Left ventricle myocardium inferior (tissue), 1 donor: ENCODE measurements at regions not wholly inside any gene's neighbourhood (a gene's known extent, or its start where the extent isn't known, plus 50 kb on each side); places are given as distances from the start of the nearest gene placed in this dataset.

ENCODE experiments used
- DNase-seq: peaks from one replicate; pipeline ENCODE4 v3.0.0-alpha.2; 2020
- H3K27ac ChIP-seq: fragments of 200-600 bp; replicated peaks from 2 replicates; pipeline ENCODE4 v1.8.0; 2021
- H3K27me3 ChIP-seq: fragments of 200-600 bp; 2 replicates; pipeline ENCODE4 v1.8.0; 2021; ENCODE audit warnings: low read depth
- H3K36me3 ChIP-seq: fragments of 200-600 bp; 2 replicates; pipeline ENCODE4 v1.8.0; 2021
- H3K4me1 ChIP-seq: fragments of 200-600 bp; 2 replicates; pipeline ENCODE4 v1.8.0; 2021
- H3K4me3 ChIP-seq: fragments of 200-600 bp; 2 replicates; pipeline ENCODE4 v1.8.0; 2021; ENCODE audit warnings: mild to moderate bottlenecking, moderate library complexity
- H3K9me3 ChIP-seq: fragments of 200-600 bp; replicated peaks from 2 replicates; pipeline ENCODE4 v1.8.0; 2021
- intact Hi-C: fragments of 100-400 bp; cut with micrococcal nuclease; formaldehyde crosslinking; loops from one replicate; pipeline ENCODE4 v1.11.0; 2022
- TF ChIP-seq, protein P1 (sequence below): fragments of 200-600 bp; IDR thresholded peaks from 2 replicates; pipeline ENCODE4 v1.8.0; 2021; ENCODE audit warnings: antibody characterized with exemption, mild to moderate bottlenecking, borderline replicate concordance
- donor health status: DM: no; HTN: yes; CAD: no; lungs with severe emphysema.

DNA sequence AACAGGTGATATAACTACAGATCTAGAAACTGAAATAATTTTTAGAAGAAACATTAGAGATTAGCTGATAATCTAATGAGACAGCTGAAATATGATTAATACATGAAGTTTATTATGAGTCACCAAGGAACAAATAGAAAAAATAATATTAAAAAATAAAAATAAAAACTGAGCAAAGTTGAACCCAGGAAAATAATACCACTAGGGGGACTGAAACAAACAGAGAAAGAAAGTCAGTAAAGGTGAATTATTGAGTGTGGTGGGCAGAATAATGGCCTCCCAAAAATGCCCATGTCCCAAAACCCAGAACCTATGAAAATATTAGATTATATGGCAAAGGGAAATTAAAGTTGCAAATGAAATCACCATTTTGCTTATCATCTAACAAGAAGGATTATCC lies 820.7 kb upstream of the INTU start:
- no peaks in the 10 kb centered on the region for H3K4me1 ChIP-seq
- H3K27ac ChIP-seq = no peak overlapping the region
- H3K27me3 ChIP-seq = no peaks in the 10 kb centered on the region
- no peak overlapping the region for H3K4me3 ChIP-seq
- TF ChIP-seq, protein P1, sequence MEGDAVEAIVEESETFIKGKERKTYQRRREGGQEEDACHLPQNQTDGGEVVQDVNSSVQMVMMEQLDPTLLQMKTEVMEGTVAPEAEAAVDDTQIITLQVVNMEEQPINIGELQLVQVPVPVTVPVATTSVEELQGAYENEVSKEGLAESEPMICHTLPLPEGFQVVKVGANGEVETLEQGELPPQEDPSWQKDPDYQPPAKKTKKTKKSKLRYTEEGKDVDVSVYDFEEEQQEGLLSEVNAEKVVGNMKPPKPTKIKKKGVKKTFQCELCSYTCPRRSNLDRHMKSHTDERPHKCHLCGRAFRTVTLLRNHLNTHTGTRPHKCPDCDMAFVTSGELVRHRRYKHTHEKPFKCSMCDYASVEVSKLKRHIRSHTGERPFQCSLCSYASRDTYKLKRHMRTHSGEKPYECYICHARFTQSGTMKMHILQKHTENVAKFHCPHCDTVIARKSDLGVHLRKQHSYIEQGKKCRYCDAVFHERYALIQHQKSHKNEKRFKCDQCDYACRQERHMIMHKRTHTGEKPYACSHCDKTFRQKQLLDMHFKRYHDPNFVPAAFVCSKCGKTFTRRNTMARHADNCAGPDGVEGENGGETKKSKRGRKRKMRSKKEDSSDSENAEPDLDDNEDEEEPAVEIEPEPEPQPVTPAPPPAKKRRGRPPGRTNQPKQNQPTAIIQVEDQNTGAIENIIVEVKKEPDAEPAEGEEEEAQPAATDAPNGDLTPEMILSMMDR = no peak
- no peaks in the 10 kb centered on the region for H3K36me3 ChIP-seq
- DNase-seq = no peak
- H3K9me3 ChIP-seq = peaks cover 5% of the 10 kb centered on the region
- intact Hi-C loops = no loop called here

- Histone ChIP-seq H3K36me3 (no peaks in the 10 kb centered on the region), H3K4me3 (no peak overlapping the region), H3K9me3 (peaks cover 44% of the 10 kb centered on the region), H3K27ac (no peak overlapping the region), H3K27me3 (no peaks in the 10 kb centered on the region), H3K4me1 (no peaks in the 10 kb centered on the region)
- TF ChIP-seq, protein P1 = no peak
- intact Hi-C loops = no loop called here
- no peak for DNase-seq
Measured at GRCh38 chr4:126820631-126821030, 812.1 kb upstream of the INTU start.

- TF ChIP-seq, protein P1 = no peak
- Histone ChIP-seq H3K27me3 (no peaks in the 10 kb centered on the region), H3K36me3 (no peaks in the 10 kb centered on the region), H3K9me3 (peaks cover 44% of the 10 kb centered on the region), H3K4me1 (no peaks in the 10 kb centered on the region), H3K4me3 (no peak overlapping the region), H3K27ac (no peak overlapping the region)
- intact Hi-C loops = no loop called here
- DNase-seq = no peak
Measured at GRCh38 chr4:126821152-126821551, 811.6 kb upstream of the INTU start.

DNA sequence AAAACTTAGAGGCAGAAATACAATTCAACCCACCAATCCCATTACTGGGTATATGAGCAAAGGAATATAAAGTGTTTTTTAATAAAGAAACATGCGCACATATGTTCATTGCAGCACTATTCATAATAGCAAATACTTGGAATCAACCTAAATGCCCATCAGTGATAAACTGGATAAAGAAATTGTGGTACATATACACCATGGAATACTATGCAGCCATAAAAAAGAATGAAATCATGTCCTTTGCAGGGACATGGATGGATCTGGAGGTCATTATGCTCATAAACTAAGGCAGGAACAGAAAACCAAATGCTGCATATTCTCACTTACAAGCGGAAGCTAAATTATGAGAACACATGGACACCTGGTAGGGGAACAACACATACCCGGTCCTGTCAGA lies 807.7 kb upstream of the INTU start:
- H3K36me3 ChIP-seq = no peaks in the 10 kb centered on the region
- H3K27ac ChIP-seq = no peak overlapping the region

DNA sequence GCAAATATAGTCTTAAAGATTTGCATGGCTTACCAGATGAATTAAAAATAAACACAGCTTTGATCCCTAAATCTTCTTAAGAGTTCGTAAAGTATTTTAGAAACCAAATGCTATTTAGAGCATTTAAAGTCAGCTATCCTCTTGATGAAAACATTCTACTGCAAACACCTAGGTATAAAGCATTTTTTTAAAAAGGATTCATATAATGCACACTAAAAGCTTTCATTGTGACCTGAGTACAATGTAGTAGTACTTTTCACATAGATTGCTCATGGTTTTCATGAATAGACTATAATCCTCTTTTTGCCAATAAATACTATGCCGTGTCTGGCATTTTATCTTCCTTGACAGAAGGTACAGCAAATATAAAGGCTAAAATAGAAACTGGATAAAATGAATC lies 805.1 kb upstream of the INTU start:
- Histone ChIP-seq H3K4me1 (no peaks in the 10 kb centered on the region), H3K36me3 (no peaks in the 10 kb centered on the region), H3K27ac (no peak overlapping the region), H3K9me3 (peaks cover 42% of the 10 kb centered on the region), H3K4me3 (no peak overlapping the region), H3K27me3 (no peaks in the 10 kb centered on the region)
- TF ChIP-seq, protein P1 = no peak
- no peak for DNase-seq
- intact Hi-C loops = no loop called here

More for the DNA sequence above, 807.7 kb upstream of the INTU start:
- no peaks in the 10 kb centered on the region for H3K4me1 ChIP-seq
- no peak for DNase-seq
- no peaks in the 10 kb centered on the region for H3K27me3 ChIP-seq
- intact Hi-C loops = no loop called here
- no peak overlapping the region for H3K4me3 ChIP-seq
- H3K9me3 ChIP-seq = peaks cover 28% of the 10 kb centered on the region
- TF ChIP-seq, protein P1 = no peak

GRCh38 chr4:126834854-126835253 lies 797.9 kb upstream of the INTU start:
- H3K4me3 ChIP-seq = no peak overlapping the region
- H3K36me3 ChIP-seq = no peaks in the 10 kb centered on the region
- intact Hi-C loops = no loop called here
- peaks cover 68% of the 10 kb centered on the region for H3K9me3 ChIP-seq
- TF ChIP-seq, protein P1 = no peak
- no peaks in the 10 kb centered on the region for H3K27me3 ChIP-seq
- no peak overlapping the region for H3K27ac ChIP-seq
- DNase-seq = no peak
- no peaks in the 10 kb centered on the region for H3K4me1 ChIP-seq
